ENCODE measurements at regions not wholly inside any gene's neighbourhood (a gene's known extent, or its start where the extent isn't known, plus 50 kb on each side); places are given as distances from the start of the nearest gene placed in this dataset.
"Not testable (repeated sequence)": the region's sequence is repeated elsewhere in the genome, so short reads cannot be mapped to it uniquely, and the experiment has no call there.

- DNase-seq = no peak
Measured at GRCh38 chr3:182479419-182480336, 313.6 kb upstream of the ATP11B start.

DNA sequence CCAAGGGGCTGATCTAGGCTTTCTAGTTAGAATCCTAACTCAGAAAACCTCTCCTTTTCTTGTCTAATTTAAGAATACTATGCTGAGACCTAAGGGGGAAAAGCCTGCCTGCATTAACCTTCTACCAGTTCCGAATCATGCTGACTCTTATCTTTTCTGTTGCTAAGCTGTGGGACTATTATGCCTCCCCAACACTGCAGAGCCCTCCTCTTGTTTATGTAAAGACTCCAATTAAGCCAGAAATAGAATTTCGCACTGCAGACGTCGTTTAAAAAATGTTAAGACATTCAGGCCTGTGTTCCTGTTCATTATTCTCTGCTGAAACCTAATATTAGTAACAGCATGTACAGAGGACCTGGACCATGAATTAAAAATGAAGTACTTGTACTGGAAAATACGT lies 310.6 kb upstream of the ATP11B start:
- DNase-seq = no peak

DNA sequence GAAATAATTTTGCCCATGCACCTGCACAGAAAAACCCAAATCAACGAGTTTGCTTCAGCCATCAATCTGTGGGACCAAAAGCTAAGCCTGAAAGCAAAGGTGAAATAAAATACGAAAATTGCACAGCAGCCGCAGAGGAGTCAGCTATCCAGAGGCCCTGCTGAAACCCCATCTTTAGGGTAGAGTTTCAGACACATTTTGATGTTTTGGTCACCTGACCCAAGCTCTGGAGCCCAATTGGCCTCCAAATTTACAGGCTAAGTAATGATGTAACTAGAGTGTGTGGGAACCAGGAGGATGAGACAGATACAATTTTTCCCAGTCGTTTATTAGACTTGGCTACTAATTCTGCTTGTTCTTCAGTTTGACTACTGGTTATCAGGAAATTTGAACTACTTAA lies 308.6 kb upstream of the ATP11B start:
- no peak for DNase-seq

DNA sequence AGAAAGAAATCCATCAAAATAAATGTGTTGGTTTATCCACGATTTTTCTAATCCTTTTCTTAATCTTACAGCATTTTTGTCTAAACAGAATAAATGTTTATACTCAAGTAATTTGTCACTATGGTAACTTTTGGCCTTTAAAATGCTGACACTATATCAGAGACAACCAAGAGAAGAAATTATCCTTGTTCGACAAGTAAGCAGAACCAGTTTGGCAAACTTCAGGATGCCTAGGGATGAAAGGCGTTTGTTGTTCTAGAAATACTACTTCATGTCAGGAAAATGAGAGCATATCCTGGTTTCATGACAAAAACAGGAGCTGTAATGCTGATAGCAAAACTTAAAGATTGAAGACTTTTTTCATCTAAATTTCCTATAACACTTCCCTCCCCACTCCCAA lies 308.0 kb upstream of the ATP11B start:
- DNase-seq = no peak

DNA sequence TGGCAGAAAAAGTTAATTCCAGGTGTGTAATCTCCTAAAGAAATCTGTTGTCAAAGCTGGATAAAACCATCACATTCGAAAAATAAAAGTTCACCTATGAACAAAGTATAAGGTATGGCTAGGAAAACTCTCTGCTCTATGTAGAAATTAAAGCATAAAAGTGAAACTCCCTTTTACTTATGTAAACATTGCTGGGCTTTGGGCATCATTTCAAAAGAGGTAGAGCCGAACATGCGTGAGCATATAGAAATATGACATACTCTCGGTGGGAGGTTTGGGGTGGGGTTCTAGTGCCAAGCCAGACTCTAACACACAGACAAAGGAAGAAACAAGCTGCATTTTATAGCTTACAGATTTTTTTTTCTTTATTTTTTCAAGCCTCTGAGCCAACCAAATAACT lies 306.8 kb upstream of the ATP11B start:
- DNase-seq = no peak

GRCh38 chr3:182487143-182487542 lies 306.2 kb upstream of the ATP11B start:
- DNase-seq = no peak

DNA sequence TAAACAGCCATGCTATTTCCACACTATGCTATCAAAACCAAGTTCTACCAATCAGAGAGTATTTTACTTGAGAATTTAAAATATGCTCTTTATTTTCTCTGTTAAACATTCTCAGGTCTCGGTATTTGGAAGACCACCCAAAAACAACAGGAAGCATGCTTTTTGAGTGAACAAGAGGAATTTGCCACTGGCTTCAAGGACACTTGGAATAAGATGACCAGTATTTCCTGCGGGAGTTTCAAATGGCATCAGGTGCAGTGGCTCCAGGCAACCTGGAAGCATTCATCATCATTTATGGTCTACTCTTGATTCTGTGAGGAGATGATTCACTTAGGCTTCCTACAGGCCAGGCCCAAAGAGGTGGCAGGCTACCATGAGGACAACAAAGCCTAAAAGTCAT lies 305.7 kb upstream of the ATP11B start:
- no peak for DNase-seq

GRCh38 chr3:182490596-182491491 lies 302.5 kb upstream of the ATP11B start:
- no peak for DNase-seq

DNA sequence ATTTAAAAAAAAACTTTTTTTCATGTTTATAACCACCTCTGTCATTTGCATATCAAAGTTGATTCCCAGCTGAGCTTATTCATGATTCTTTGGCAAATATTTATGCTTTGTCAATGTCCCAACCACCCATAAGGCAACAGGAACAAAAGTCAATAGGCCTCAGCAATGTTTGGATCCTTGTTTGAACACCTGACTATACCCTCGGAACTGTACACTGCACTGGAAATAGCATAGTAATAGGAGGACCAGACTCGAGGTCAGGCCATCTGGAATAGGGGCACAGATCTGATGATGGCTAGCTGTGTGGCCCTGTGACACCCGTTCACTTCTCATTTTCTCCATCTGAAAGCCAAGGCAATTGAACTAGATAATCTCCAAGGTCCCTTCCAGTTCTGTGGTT lies 301.7 kb upstream of the ATP11B start:
- no peak for DNase-seq

- DNase-seq = no peak
Measured at GRCh38 chr3:182492536-182492935, 300.8 kb upstream of the ATP11B start.

- no peak for DNase-seq
Measured at GRCh38 chr3:182500289-182500688, 293.0 kb upstream of the ATP11B start.

DNA sequence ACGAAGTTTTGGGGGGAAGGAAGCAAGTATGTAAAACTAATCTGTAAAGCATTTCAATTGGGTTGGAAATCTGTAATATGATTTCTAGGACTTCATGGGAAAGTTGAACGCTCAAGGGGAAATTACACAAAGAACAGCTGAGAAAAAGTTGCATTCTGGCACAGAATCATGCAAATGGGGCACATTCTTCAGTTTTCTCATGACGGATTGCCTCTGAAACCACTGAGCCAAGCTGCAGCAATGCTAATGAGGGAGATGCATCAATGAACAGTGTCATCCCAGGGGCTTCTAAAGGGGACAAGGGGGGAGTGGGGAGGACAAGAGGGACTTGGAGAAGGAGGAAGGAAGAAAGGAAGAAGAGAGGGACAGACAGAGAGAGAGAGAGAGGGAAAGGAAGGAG lies 291.4 kb upstream of the ATP11B start:
- DNase-seq = no peak

- no peak for DNase-seq
Measured at GRCh38 chr3:182503401-182503800, 289.9 kb upstream of the ATP11B start.

DNA sequence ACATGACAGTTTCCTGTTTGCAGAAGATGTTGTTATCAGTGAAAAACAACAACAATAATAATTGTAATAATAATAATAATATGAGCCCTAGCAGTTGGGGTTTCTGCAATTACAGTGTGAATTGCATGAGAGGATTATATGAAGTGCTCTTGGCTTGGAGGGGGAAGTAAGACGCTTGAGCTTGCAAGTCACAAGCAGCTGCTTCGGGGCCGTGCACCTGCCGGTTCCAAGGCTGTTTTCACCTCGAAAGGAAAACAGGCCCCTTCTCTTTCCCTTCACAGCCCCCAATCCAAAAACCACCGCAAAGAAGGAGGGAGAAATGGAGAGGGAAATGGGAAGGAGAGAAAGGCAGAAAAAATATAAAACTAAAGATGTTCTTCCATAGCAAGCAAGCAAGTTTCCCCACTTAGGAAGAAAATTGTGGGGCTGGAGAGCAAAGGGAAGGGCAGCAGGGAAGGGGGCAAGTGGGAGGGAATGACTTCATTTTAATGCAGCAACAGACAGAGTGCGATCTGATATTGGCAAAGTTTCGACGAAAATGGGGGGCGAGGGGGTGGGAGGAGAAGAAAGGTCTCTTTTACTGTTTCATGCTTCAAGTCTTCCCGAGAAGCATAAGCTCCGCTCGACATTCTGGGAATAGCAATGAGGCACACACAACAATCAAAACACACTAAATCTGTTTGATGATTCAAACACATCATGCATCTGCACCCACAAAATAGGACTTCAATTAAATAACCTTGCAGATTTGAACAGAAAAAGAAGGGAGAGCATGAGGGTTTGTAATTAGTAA lies 284.2 kb upstream of the ATP11B start:
- DNase-seq = no peak

- DNase-seq = no peak
Measured at GRCh38 chr3:182509844-182510460, 283.4 kb upstream of the ATP11B start.

DNA sequence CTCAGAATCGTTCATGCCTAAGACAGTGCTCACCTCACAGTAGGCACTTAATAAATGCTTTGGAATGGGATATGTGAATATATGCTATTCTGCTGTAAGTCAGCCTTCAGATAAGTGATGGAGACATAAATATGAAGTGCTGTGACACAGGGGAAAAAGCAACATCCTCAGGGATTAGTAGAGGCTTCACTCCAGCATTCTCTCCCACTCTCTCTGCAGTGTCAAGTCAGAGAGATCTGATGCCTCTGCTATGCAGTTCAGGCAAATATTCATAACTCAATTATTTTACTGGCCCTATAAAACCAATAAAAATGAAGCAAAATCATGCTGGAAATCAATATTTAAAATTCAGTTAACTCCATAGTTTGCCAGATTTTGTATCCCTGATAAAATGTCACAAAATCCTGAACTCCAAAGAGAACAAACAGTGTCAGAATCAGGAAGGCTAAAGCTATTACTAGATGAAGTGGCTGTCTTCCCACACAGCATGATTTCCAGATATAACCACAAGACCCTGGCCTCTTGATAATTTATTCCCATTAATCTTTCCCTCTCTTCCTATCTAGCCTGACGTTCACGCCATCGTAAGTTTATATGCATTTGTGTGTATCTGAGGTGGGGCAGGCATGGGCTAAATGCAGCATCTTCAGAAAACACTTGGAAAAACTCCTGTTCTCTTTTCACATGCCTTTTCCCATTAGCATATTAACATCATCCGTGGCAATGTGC lies 278.9 kb upstream of the ATP11B start:
- DNase-seq = no peak

- DNase-seq = no peak
Measured at GRCh38 chr3:182516597-182517336, 276.5 kb upstream of the ATP11B start.

DNA sequence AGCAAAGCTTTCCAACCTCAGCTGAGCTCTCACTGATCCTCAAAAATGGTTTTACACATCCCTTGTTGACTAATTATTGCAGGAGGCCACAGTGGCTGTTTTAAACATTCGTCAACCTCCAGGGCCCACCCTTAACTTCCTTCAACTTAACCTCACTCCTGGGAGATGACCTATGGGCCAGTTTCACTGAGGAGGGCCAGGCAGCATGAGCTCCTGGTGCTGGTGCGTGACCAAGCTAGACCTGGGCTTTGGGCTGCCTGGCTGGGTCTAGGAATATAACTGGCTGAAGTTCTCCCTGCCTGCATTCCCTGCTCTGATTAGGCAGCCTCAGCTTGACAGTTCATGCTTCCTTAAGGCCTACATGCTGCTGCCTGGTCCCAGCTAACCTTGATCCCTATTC lies 273.7 kb upstream of the ATP11B start:
- no peak for DNase-seq

DNA sequence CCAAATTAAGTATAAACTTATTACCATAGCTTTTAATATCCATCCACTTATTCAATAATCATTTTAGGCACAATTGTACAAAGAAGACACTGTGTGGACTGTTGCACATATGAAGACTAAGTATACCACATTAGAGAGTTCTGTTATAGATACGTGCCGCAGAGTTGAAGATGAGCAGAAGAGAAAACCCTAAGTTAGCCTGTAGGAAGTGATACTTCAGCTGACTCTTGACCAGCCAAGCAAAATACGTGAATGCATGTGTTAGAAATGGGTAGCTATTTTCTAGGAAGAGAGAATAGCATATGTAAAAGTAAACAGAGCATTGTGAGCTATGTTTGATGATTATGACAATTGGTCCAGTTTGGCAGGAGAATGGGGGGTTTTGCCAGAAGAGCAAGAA lies 272.0 kb upstream of the ATP11B start:
- DNase-seq = no peak

GRCh38 chr3:182523424-182523823 lies 269.9 kb upstream of the ATP11B start:
- not testable (repeated sequence) for DNase-seq

- DNase-seq = no peak
Measured at GRCh38 chr3:182523836-182524235, 269.5 kb upstream of the ATP11B start.
